ENCODE measurements at regions not wholly inside any gene's neighbourhood (a gene's known extent, or its start where the extent isn't known, plus 50 kb on each side); places are given as distances from the start of the nearest gene placed in this dataset.

GRCh38 chr13:99805361-99805760 is 166.2 kb downstream of the ZIC5 start:
- TF ChIP-seq CTBP2 (IDR thresholded peaks at IDR 0.05; ENCODE audit: borderline replicate concordance, insufficient read depth, insufficient read length, low read length) = no peak
- no peak for TF ChIP-seq CBX5 (IDR thresholded peaks at IDR 0.05; ENCODE audit: low read depth, low read length)
- TF ChIP-seq TEAD4 (IDR thresholded peaks at IDR 0.05; ENCODE audit: low read depth, low read length) = 0 out of 2 replicates have a peak, but pooled peaks have one; percentile 4
- TF ChIP-seq TAF1 (IDR thresholded peaks at IDR 0.05; ENCODE audit: low read depth, low read length) = no peak
- TF ChIP-seq POU5F1 (IDR thresholded peaks at IDR 0.05; ENCODE audit: low read depth, low read length) = no peak
- no peak for TF ChIP-seq E2F6 (IDR thresholded peaks at IDR 0.05)
- Histone ChIP-seq H2AK5ac (ENCODE audit: low read depth, low read length) (no peak overlapping the region), H4K5ac (ENCODE audit: insufficient read length, low read depth, low read length) (peak overlapping the region; percentile 16), H2BK120ac (replicated peaks; ENCODE audit: low read depth, low read length) (no peak overlapping the region), H3K9ac (replicated peaks in 1 of 4; ENCODE audit: extremely low read depth in 1 of 4, low read depth in 3 of 4, low read length in 3 of 4) (no peak overlapping the region), H4K8ac (ENCODE audit: extremely low read depth, insufficient read depth, low read length) (no peak overlapping the region), H3K36me3 (ENCODE audit: control insufficient read depth in 2 of 4, insufficient read depth in 4 of 4, low read length in 3 of 4) (no peaks in the 10 kb centered on the region), H2AFZ (ENCODE audit: low read length) (no peak overlapping the region), H2BK20ac (ENCODE audit: low read length) (no peak overlapping the region; the same call in 1 of the 2 replicates), H4K20me1 (replicated peaks in 1 of 2; ENCODE audit: control insufficient read depth in 1 of 2, insufficient read depth in 2 of 2, low read length in 2 of 2) (no peaks in the 10 kb centered on the region), H4K91ac (replicated peaks; ENCODE audit: insufficient read length, low read length) (no peak overlapping the region), H3K79me2 (ENCODE audit: control insufficient read depth in 1 of 2, insufficient read depth in 2 of 2, low read length in 2 of 2) (no peaks in the 10 kb centered on the region), H2BK12ac (ENCODE audit: low read depth, low read length) (no peak overlapping the region), H2BK15ac (ENCODE audit: low read length) (no peak overlapping the region), H3K4me2 (ENCODE audit: insufficient read depth in 1 of 2, low read depth in 2 of 2, low read length in 2 of 2) (peak overlapping the region; percentile 47 to 53), H3K56ac (replicated peaks; ENCODE audit: insufficient read length, low read depth, low read length) (no peak overlapping the region), H3K27me3 (replicated peaks in 1 of 4; ENCODE audit: control insufficient read depth in 3 of 4, extremely low read depth in 1 of 4, insufficient read depth in 3 of 4, low read length in 3 of 4) (no peaks in the 10 kb centered on the region), H3K23ac (ENCODE audit: insufficient read length) (no peak overlapping the region), H3K23me2 (ENCODE audit: low read depth, low read length) (no peaks in the 10 kb centered on the region; the same call in 1 of the 2 replicates), H3K27ac (ENCODE audit: low read depth, low read length) (no peak overlapping the region), H3K4ac (replicated peaks; ENCODE audit: insufficient read length, low read depth, low read length) (no peak overlapping the region), H2BK5ac (ENCODE audit: low read depth, low read length) (no peak overlapping the region), H3K18ac (ENCODE audit: extremely low read depth, low read length) (no peak overlapping the region; the same call in 1 of the 2 replicates), H3K14ac (ENCODE audit: insufficient read length) (no peak overlapping the region), H3K4me1 (replicated peaks in 1 of 4; ENCODE audit: control insufficient read depth in 3 of 4, insufficient read depth in 4 of 4, low read length in 3 of 4) (peaks cover 0 to 23% (median 19%) of the 10 kb centered on the region in 4 experiments; a peak in 6 of 7 replicates), H3K79me1 (ENCODE audit: low read depth, low read length) (no peaks in the 10 kb centered on the region), H3K4me3 (ENCODE audit: extremely low read depth in 1 of 4, insufficient read depth in 2 of 4, low read depth in 3 of 4, low read length in 4 of 4) (peak overlapping the region in 1 of 4 experiments; percentile 40; a peak in 2 of 8 replicates), H3K9me3 (ENCODE audit: insufficient read depth in 2 of 2, low read depth in 1 of 2, low read length in 1 of 2) (no peaks in the 10 kb centered on the region)
- CTCF ChIA-PET (ENCODE audit: partially characterized antibody) = interaction anchor here (0.8 kb wide), 1 partner anchor 111 kb away, joined by 3 read pairs; no protein-coding TSS in a partner anchor
- 6% methylated on average over 7 of the region's 7 CpGs; no CpG with 5 or more reads in 1 of the 2 experiments for WGBS, 2 experiments (ENCODE audit: extremely low coverage in 1 of 2, insufficient coverage in 1 of 2, insufficient read length in 1 of 2, insufficient replicate concordance in 2 of 2, low coverage in 1 of 2, low lambda C conversion rate in 2 of 2, missing lambda C conversion rate in 1 of 2)
- POLR2A ChIA-PET (ENCODE audit: partially characterized antibody) = interaction anchor here (0.7 to 1.1 kb wide), 2 partner anchors 49 to 51 kb away, joined by 3 read pairs; no protein-coding TSS in a partner anchor
- FAIRE-seq (peak; percentile 45), DNase-seq (ENCODE audit: low read depth in 1 of 2, low spot score in 2 of 2) (peak in 1 of 2 experiments; percentile 51)

Data from H1 (cell line).